ENCODE measurements at regions not wholly inside any gene's neighbourhood (a gene's known extent, or its start where the extent isn't known, plus 50 kb on each side); places are given as distances from the start of the nearest gene placed in this dataset.

DNA sequence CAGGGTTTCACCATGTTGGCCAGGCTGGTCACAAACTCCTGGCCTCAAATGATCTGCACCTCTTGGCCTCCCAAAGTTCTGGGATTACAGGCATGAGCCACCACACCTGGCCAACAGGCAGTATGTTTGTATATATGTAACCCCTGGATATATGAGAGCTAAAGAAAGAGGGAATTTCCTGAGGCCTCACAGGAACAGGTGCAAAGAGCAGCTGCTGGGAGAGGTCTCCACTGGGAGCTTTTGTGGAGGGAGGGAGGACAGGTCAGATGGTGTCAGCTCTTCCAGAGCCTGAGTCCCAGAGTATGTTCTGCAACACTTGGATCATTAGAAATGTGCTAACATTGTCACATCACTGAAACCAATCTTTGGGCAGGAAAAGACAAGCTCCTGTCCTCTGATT, 110.1 kb upstream of the KIF5B start:
- no peak for TF ChIP-seq RFX5 (IDR thresholded peaks at IDR 0.05; ENCODE audit: low read depth, low read length)
- no peak for TF ChIP-seq POLR2A (IDR thresholded peaks at IDR 0.05; ENCODE audit: low read depth, low read length)
- TF ChIP-seq, protein P1, sequence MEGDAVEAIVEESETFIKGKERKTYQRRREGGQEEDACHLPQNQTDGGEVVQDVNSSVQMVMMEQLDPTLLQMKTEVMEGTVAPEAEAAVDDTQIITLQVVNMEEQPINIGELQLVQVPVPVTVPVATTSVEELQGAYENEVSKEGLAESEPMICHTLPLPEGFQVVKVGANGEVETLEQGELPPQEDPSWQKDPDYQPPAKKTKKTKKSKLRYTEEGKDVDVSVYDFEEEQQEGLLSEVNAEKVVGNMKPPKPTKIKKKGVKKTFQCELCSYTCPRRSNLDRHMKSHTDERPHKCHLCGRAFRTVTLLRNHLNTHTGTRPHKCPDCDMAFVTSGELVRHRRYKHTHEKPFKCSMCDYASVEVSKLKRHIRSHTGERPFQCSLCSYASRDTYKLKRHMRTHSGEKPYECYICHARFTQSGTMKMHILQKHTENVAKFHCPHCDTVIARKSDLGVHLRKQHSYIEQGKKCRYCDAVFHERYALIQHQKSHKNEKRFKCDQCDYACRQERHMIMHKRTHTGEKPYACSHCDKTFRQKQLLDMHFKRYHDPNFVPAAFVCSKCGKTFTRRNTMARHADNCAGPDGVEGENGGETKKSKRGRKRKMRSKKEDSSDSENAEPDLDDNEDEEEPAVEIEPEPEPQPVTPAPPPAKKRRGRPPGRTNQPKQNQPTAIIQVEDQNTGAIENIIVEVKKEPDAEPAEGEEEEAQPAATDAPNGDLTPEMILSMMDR (conservative IDR thresholded peaks at IDR 0.05; ENCODE audit: low read depth, low read length), result no peak
- TF ChIP-seq RCOR1 (IDR thresholded peaks at IDR 0.05; ENCODE audit: insufficient replicate concordance, low read length), result no peak
- TF ChIP-seq, protein P2, sequence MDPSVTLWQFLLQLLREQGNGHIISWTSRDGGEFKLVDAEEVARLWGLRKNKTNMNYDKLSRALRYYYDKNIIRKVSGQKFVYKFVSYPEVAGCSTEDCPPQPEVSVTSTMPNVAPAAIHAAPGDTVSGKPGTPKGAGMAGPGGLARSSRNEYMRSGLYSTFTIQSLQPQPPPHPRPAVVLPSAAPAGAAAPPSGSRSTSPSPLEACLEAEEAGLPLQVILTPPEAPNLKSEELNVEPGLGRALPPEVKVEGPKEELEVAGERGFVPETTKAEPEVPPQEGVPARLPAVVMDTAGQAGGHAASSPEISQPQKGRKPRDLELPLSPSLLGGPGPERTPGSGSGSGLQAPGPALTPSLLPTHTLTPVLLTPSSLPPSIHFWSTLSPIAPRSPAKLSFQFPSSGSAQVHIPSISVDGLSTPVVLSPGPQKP (IDR thresholded peaks at IDR 0.05; ENCODE audit: borderline replicate concordance, low read depth, low read length), result no peak
- TF ChIP-seq BHLHE40 (IDR thresholded peaks at IDR 0.05; ENCODE audit: low read depth, low read length), result no peak
- no peak for TF ChIP-seq NFE2L2 (IDR thresholded peaks at IDR 0.05; ENCODE audit: low read depth, low read length)
- TF ChIP-seq FOS (IDR thresholded peaks at IDR 0.05; ENCODE audit: low read depth, low read length), result no peak
- TF ChIP-seq CEBPB (IDR thresholded peaks at IDR 0.05; ENCODE audit: low read depth, low read length), result no peak
- no peak for TF ChIP-seq SMC3 (IDR thresholded peaks at IDR 0.05; ENCODE audit: low read depth, low read length)
- TF ChIP-seq MAZ (IDR thresholded peaks at IDR 0.05; ENCODE audit: borderline replicate concordance, low read depth, low read length), result no peak
- TF ChIP-seq, protein P3, sequence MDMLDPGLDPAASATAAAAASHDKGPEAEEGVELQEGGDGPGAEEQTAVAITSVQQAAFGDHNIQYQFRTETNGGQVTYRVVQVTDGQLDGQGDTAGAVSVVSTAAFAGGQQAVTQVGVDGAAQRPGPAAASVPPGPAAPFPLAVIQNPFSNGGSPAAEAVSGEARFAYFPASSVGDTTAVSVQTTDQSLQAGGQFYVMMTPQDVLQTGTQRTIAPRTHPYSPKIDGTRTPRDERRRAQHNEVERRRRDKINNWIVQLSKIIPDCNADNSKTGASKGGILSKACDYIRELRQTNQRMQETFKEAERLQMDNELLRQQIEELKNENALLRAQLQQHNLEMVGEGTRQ (IDR thresholded peaks at IDR 0.05; ENCODE audit: low read depth, low read length), result no peak
- TF ChIP-seq MAFK (IDR thresholded peaks at IDR 0.05; ENCODE audit: low read depth, low read length), result no peak
- no peak for TF ChIP-seq CHD1 (IDR thresholded peaks at IDR 0.05; ENCODE audit: low read depth, low read length)

Data from IMR-90 (cell line).